Right lobe of liver (tissue), 4 donors: ENCODE measurements at regions not wholly inside any gene's neighbourhood (a gene's known extent, or its start where the extent isn't known, plus 50 kb on each side); places are given as distances from the start of the nearest gene placed in this dataset.

Experiments
- CTCF ChIP-seq, 4 donors: fragments of 200-600 bp in 3 of 4; fragments of 450-650 bp in 1 of 4; IDR thresholded peaks; one replicate each; pipeline versions ENCODE4 v1.5.1 to v1.8.0; 2016 to 2022; ENCODE audit warnings: antibody characterized with exemption in 4 of 4, mild to moderate bottlenecking in 2 of 4
- POLR2A ChIP-seq: fragments of 450-650 bp; IDR thresholded peaks from one replicate; pipeline ENCODE4 v1.6.1; 2017; ENCODE audit warnings: antibody characterized with exemption, mild to moderate bottlenecking
- donor health status: DM: no; HTN: no; CAD: no.
- donor health status: DM: no; HTN: no; CAD: no.
- donor health status: DM: no; HTN: yes; CAD: no.

- TF ChIP-seq CTCF (IDR thresholded peaks at IDR 0.05) (no peak), POLR2A (no peak)
These were observed 54.8 kb upstream of the KATNAL1 start for GRCh38 chr13:30362005-30362788.
